ENCODE measurements at regions not wholly inside any gene's neighbourhood (a gene's known extent, or its start where the extent isn't known, plus 50 kb on each side); places are given as distances from the start of the nearest gene placed in this dataset.
"Not testable (repeated sequence)": the region's sequence is repeated elsewhere in the genome, so short reads cannot be mapped to it uniquely, and the experiment has no call there.

GRCh38 chr17:71849783-71850768, 270.7 kb upstream of the SOX9 start:
- DNase-seq: no peak

- DNase-seq: no peak
These were observed 270.0 kb upstream of the SOX9 start for GRCh38 chr17:71850812-71851211.

GRCh38 chr17:71855010-71855409, 265.8 kb upstream of the SOX9 start:
- no peak for DNase-seq

- no peak for DNase-seq
These were observed 256.1 kb upstream of the SOX9 start for GRCh38 chr17:71864755-71865154.

GRCh38 chr17:71866095-71866494, 254.7 kb upstream of the SOX9 start:
- no peak for DNase-seq

- no peak for DNase-seq
These were observed 251.5 kb upstream of the SOX9 start for GRCh38 chr17:71869293-71869692.

GRCh38 chr17:71869841-71870545, 250.8 kb upstream of the SOX9 start:
- DNase-seq: no peak

GRCh38 chr17:71870546-71870862, 250.3 kb upstream of the SOX9 start:
- DNase-seq: no peak

- no peak for DNase-seq
These were observed 247.9 kb upstream of the SOX9 start for GRCh38 chr17:71872843-71873485.

GRCh38 chr17:71874773-71875172, 246.0 kb upstream of the SOX9 start:
- not testable (repeated sequence) for DNase-seq

GRCh38 chr17:71878271-71878670, 242.5 kb upstream of the SOX9 start:
- DNase-seq: no peak

GRCh38 chr17:71878998-71879397, 241.8 kb upstream of the SOX9 start:
- DNase-seq: no peak

- no peak for DNase-seq
These were observed 239.8 kb upstream of the SOX9 start for GRCh38 chr17:71881041-71881440.

- DNase-seq: no peak
These were observed 239.2 kb upstream of the SOX9 start for GRCh38 chr17:71881581-71881980.

- no peak for DNase-seq
These were observed 237.6 kb upstream of the SOX9 start for GRCh38 chr17:71883258-71883657.

GRCh38 chr17:71883845-71884244, 237.0 kb upstream of the SOX9 start:
- no peak for DNase-seq

GRCh38 chr17:71885662-71886061, 235.2 kb upstream of the SOX9 start:
- DNase-seq: no peak

- no peak for DNase-seq
These were observed 221.5 kb upstream of the SOX9 start for GRCh38 chr17:71899317-71899716.

GRCh38 chr17:71900621-71901229, 220.1 kb upstream of the SOX9 start:
- DNase-seq: no peak

- DNase-seq: no peak
These were observed 217.8 kb upstream of the SOX9 start for GRCh38 chr17:71902894-71903506.

GRCh38 chr17:71905376-71906031, 215.3 kb upstream of the SOX9 start:
- no peak for DNase-seq

GRCh38 chr17:71909155-71909554, 211.7 kb upstream of the SOX9 start:
- DNase-seq: no peak
